WI38 (cell line): ENCODE measurements at regions not wholly inside any gene's neighbourhood (a gene's known extent, or its start where the extent isn't known, plus 50 kb on each side); places are given as distances from the start of the nearest gene placed in this dataset.
"Not testable (repeated sequence)": the region's sequence is repeated elsewhere in the genome, so short reads cannot be mapped to it uniquely, and the experiment has no call there.

Experiments
- H3K4me3 ChIP-seq: 2 replicates; pipeline ENCODE4 v1.5.1; 2011; ENCODE audit warnings: low read depth, mild to moderate bottlenecking, control low read depth, low read length
- CTCF ChIP-seq: IDR thresholded peaks from 2 replicates; pipeline ENCODE4 v1.5.1; 2012; ENCODE audit warnings: low read depth, mild to moderate bottlenecking, control low read depth, low read length

GRCh38 chr5:153267506-153267905 lies 223.0 kb upstream of the GRIA1 start:
- H3K4me3 ChIP-seq: no peak overlapping the region
- no peak for TF ChIP-seq CTCF

GRCh38 chr5:153275695-153276094 lies 214.8 kb upstream of the GRIA1 start:
- H3K4me3 ChIP-seq: no peak overlapping the region
- TF ChIP-seq CTCF: no peak

GRCh38 chr5:153276151-153276550 lies 214.3 kb upstream of the GRIA1 start:
- H3K4me3 ChIP-seq: no peak overlapping the region
- TF ChIP-seq CTCF: no peak

- not testable (repeated sequence) for H3K4me3 ChIP-seq
Measured at GRCh38 chr5:153296251-153296844, 194.1 kb upstream of the GRIA1 start.

GRCh38 chr5:153299891-153300290 lies 190.6 kb upstream of the GRIA1 start:
- no peak overlapping the region for H3K4me3 ChIP-seq
- TF ChIP-seq CTCF: no peak

- H3K4me3 ChIP-seq: no peak overlapping the region
- no peak for TF ChIP-seq CTCF
Measured at GRCh38 chr5:153308282-153308681, 182.2 kb upstream of the GRIA1 start.

- TF ChIP-seq CTCF: no peak
Measured at GRCh38 chr5:153318556-153318955, 171.9 kb upstream of the GRIA1 start.

GRCh38 chr5:153321478-153321877 lies 169.0 kb upstream of the GRIA1 start:
- H3K4me3 ChIP-seq: no peak overlapping the region
- TF ChIP-seq CTCF: no peak

More at GRCh38 chr5:153318556-153318955, 171.9 kb upstream of the GRIA1 start:
- H3K4me3 ChIP-seq: no peak overlapping the region
